ENCODE measurements at regions not wholly inside any gene's neighbourhood (a gene's known extent, or its start where the extent isn't known, plus 50 kb on each side); places are given as distances from the start of the nearest gene placed in this dataset.
A peak's percentile ranks its signal among the peaks of the same experiment; 100 is the strongest.
"Not testable (repeated sequence)": the region's sequence is repeated elsewhere in the genome, so short reads cannot be mapped to it uniquely, and the experiment has no call there.

DNA sequence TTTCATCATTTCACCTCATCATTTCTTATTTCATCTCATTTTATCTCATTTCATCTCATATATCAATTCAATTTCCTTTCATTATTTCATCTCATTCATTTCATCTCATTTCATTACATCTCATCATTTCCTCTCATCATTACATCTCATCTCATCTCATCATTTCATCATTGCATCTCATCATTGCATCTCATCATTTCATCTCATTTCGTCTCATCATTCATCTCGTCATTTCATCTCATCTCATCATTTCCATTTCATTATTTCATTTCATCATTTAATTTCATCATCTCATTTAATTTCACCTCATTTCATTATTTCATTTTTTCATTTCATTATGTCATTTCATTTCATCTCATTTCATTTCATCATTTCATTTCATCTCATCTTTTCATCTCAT, 168.5 kb upstream of the FAM72C start:
- ATAC-seq; intact Hi-C loops (cut with DNase I, micrococcal nuclease); H3K9me3 Mint-ChIP-seq (ENCODE audit: low read depth); H3K27ac Mint-ChIP-seq; CTCF ChIA-PET; H3K36me3 Mint-ChIP-seq (ENCODE audit: low read depth); DNase-seq; H3K4me3 Mint-ChIP-seq; H3K27me3 Mint-ChIP-seq; POLR2A ChIA-PET; H3K4me1 Mint-ChIP-seq: not testable (repeated sequence)

GRCh38 chr1:144105006-144105405, 133.2 kb upstream of the FAM72C start:
- H3K36me3 Mint-ChIP-seq (ENCODE audit: low read depth), result not testable (repeated sequence)

DNA sequence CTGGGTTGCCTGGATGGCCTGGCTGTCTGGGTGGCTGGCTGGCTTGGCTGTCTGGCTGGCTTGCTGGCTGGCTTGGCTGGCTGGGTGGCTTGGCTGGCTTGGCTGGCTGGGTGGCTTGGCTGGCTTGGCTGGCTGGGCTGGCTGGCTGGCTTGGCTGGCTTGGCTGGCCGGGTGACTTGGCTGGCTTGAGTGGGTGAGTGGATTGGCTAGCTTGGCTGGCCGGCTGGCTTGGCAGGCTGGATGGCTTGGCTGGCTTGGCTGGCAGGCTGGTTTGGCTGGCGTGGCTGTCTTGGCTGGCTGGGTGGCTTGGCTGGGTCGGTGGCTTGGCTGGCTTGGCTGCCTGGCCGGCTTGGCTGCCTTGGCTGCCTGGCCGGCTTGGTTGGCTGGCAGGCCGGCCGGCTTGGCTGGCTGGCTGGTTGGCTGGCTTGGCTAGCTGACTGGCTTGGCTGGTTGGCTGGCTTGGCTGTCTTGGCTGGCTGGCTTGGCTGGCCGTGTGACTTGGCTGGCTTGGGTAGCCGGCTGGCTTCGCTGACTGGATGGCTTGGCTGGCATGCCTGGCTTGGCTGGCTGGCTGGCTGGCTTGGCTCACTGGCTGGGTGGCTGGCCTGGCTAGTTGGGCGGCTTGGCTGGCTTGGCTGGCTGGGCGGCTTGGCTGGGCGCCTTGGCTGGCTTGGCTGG, 132.4 kb upstream of the FAM72C start:
- POLR2A ChIA-PET; CTCF ChIA-PET; intact Hi-C loops (cut with DNase I, micrococcal nuclease); H3K36me3 Mint-ChIP-seq (ENCODE audit: low read depth); H3K27me3 Mint-ChIP-seq; H3K9me3 Mint-ChIP-seq (ENCODE audit: low read depth); ATAC-seq; H3K4me3 Mint-ChIP-seq; H3K4me1 Mint-ChIP-seq; H3K27ac Mint-ChIP-seq: not testable (repeated sequence)
- peak; percentile 48 for DNase-seq

More at GRCh38 chr1:144105006-144105405, 133.2 kb upstream of the FAM72C start:
- POLR2A ChIA-PET; H3K27ac Mint-ChIP-seq; ATAC-seq; H3K27me3 Mint-ChIP-seq; H3K4me1 Mint-ChIP-seq; H3K9me3 Mint-ChIP-seq (ENCODE audit: low read depth); intact Hi-C loops (cut with DNase I, micrococcal nuclease); H3K4me3 Mint-ChIP-seq: not testable (repeated sequence)
- peak; percentile 2 for DNase-seq
- CTCF ChIA-PET, result interaction anchor here (0.6 kb wide), 1 partner anchor 1902 kb away, joined by 3 read pairs; no protein-coding TSS in a partner anchor

DNA sequence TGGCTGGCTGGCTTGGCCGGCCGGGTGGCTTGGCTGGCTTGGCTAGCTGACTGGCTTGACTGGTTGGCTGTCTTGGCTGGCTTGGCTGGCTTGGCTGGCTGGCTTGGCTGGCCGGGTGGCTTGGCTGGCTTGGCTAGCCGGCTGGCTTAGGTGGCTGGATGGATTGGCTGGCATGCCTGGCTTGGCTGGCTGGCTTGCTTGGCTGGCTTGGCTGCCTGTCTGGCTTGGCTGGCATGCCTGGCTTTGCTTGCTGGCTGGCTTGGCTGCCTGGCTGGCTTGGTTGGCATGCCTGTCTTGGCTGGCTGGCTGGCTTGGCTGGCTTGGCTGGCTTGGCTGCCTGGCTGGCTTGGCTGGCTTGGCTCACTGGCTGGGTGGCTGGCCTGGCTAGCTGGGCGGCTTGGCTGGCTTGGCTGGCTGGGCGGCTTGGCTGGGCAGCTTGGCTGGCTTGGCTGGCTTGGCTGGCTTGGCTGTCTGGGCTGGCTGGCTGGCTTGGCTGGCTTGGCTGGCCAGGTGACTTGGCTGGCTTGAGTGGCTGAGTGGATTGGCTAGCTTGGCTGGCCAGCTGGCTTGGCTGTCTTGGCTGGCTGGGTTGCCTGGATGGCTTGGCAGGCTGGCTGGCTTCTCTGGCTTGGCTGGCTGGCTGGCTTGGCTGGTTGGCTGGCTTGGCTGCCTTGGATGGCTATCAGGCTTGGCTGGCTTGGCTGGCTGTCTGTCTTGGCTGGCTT, 131.5 kb upstream of the FAM72C start:
- intact Hi-C loops (cut with DNase I, micrococcal nuclease); H3K4me1 Mint-ChIP-seq; H3K9me3 Mint-ChIP-seq (ENCODE audit: low read depth); ATAC-seq; CTCF ChIA-PET; H3K4me3 Mint-ChIP-seq; H3K27me3 Mint-ChIP-seq; H3K36me3 Mint-ChIP-seq (ENCODE audit: low read depth); POLR2A ChIA-PET; H3K27ac Mint-ChIP-seq: not testable (repeated sequence)
- DNase-seq, result peak; percentile 50

DNA sequence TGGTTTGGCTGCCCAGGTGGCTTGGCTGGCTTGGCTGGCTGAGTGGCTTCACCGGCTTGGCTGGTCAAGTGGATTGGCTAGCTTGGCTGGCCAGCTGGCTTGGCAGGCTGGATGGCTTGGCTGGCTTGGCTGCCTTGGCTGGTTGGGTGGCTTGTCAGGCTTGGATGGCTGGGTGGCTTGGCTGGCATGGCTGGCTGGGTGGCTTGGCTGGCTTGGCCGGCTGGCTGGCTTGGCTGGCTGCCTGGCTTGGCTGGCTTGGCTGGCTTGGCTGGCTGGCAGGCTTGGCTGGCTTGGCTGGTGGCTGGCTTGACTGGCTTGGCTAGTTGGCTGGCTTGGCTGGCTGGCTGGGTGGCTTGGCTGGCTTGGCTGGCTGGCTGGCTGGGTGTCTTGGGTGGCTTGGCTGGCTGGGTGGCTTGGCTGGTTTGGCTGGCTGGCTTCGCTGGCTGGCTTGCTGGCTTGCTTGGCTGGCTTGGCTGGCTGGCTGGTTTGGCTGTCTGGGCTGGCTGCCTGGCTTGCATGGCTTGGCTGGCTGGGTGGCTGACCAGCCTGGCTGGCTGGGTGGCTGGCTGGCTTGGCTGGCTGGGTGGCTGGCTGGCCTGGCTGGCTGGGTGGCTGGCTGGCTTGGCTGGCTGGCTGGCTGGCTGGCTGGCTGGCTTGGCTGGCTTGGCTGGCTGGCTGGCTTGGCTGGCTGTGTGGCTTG, 130.4 kb upstream of the FAM72C start:
- intact Hi-C loops (cut with DNase I, micrococcal nuclease); CTCF ChIA-PET; H3K27me3 Mint-ChIP-seq; POLR2A ChIA-PET; H3K4me3 Mint-ChIP-seq; H3K4me1 Mint-ChIP-seq; H3K9me3 Mint-ChIP-seq (ENCODE audit: low read depth); ATAC-seq; H3K27ac Mint-ChIP-seq; H3K36me3 Mint-ChIP-seq (ENCODE audit: low read depth): not testable (repeated sequence)
- peak; percentile 14 for DNase-seq

DNA sequence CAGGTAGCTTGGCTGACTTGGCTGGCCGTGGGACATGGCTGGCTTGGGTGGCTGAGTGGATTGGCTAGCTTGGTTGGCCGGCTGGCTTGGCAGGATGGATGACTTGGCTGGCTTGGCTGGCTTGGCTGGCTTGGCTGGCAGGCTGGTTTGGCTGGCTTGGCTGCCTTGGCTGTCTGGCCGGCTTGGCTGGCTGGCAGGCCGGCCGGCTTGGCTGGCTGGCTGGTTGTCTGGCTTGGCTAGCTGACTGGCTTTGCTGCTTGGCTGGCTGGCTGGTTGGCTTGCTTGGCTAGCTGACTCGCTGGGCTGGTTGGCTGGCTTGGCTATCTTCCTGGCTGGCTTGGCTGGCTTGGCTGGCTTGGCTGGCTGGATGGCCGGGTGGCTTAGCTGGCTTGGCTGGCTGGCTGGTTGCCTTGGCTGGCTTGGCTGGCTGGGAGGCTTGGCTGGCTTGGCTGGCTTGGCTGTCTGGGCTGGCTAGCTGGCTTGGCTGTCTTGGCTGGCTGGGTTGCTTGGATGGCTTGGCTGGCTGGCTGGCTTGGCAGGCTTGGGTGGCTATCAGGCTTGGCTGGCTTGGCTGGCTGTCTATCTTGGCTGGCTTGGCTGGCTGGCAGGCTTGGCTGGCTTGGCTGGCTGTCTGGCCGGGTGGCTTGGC, 129.7 kb upstream of the FAM72C start:
- H3K27me3 Mint-ChIP-seq, result no peaks in the 10 kb centered on the region
- H3K4me3 Mint-ChIP-seq, result no peak overlapping the region
- no peaks in the 10 kb centered on the region for H3K9me3 Mint-ChIP-seq (ENCODE audit: low read depth)
- H3K27ac Mint-ChIP-seq, result no peak overlapping the region
- intact Hi-C loops (cut with DNase I, micrococcal nuclease), result no loop called here
- ATAC-seq (no peak), DNase-seq (peak; percentile 7)
- POLR2A ChIA-PET, result no interaction called here
- CTCF ChIA-PET, result no interaction called here
- no peaks in the 10 kb centered on the region for H3K4me1 Mint-ChIP-seq
- H3K36me3 Mint-ChIP-seq (ENCODE audit: low read depth), result no peaks in the 10 kb centered on the region

- ATAC-seq; H3K27me3 Mint-ChIP-seq; H3K9me3 Mint-ChIP-seq (ENCODE audit: low read depth); H3K4me1 Mint-ChIP-seq; CTCF ChIA-PET; intact Hi-C loops (cut with DNase I, micrococcal nuclease); POLR2A ChIA-PET; H3K27ac Mint-ChIP-seq; H3K36me3 Mint-ChIP-seq (ENCODE audit: low read depth): not testable (repeated sequence)
- DNase-seq, result peak; percentile 51
- H3K4me3 Mint-ChIP-seq, result peak overlapping the region; percentile 55
Measured at GRCh38 chr1:144077167-144077841, 105.5 kb upstream of the FAM72C start.

GRCh38 chr1:144076646-144077045, 104.9 kb upstream of the FAM72C start:
- H3K27ac Mint-ChIP-seq; H3K36me3 Mint-ChIP-seq (ENCODE audit: low read depth); CTCF ChIA-PET; H3K4me1 Mint-ChIP-seq; H3K27me3 Mint-ChIP-seq; ATAC-seq; intact Hi-C loops (cut with DNase I, micrococcal nuclease); H3K9me3 Mint-ChIP-seq (ENCODE audit: low read depth); H3K4me3 Mint-ChIP-seq; POLR2A ChIA-PET: not testable (repeated sequence)
- DNase-seq, result peak; percentile 9

DNA sequence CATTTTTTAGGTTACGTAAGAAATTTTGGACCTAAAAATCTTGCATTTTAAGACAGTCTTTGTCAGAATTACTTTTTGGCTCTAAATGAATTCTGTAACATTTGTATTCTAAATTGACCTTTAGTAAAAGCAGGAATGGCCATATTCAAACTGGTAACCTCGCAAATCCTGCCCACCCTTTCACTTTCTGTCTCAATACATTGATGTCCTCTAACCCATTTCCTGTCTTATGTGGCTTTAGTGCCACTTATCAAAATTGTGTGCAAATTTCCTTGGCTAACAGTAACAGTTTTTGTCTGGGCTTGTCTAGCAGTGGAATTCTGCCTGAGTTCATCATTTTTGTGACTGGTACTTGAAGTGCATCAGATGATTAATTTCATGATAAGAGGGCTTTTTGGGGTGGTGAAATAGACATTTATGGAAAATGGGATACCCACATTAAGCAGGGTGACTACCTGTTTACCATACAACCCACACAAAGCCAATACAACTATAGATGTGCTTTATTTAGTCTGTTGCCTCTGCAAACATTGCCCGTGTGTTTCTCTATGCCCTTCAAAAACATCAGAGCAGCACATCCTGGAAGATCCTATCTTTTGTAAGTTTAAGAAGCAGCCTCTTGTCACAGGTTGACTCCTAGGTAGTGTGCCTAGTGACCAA, 98.7 kb upstream of the FAM72C start:
- CTCF ChIA-PET; H3K4me3 Mint-ChIP-seq; H3K27me3 Mint-ChIP-seq; H3K27ac Mint-ChIP-seq; H3K4me1 Mint-ChIP-seq; H3K36me3 Mint-ChIP-seq (ENCODE audit: low read depth); POLR2A ChIA-PET; DNase-seq; intact Hi-C loops (cut with DNase I, micrococcal nuclease); H3K9me3 Mint-ChIP-seq (ENCODE audit: low read depth): not testable (repeated sequence)
- peak; percentile 16 for ATAC-seq

DNA sequence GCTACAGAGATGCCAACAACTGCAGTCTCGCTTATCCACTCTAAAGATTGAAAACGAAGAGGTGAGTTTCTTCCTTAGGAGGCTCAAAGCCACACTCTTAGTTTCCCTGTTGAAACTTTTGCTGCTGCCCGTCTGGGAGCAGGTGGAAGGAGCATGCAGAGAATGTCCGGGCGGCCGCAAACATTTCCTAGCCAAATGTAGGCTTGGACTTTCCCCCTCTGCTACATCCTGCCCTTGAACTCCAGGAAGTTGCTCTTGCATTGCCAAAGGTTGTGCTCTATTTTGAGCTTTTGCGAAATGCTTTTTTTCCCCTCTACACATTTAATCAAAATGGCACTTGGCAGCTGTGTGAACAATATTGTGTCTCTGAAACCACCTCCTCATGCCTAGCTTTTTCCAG, 95.3 kb upstream of the FAM72C start:
- H3K27ac Mint-ChIP-seq; H3K4me1 Mint-ChIP-seq; H3K36me3 Mint-ChIP-seq (ENCODE audit: low read depth); POLR2A ChIA-PET; DNase-seq; intact Hi-C loops (cut with DNase I, micrococcal nuclease); H3K9me3 Mint-ChIP-seq (ENCODE audit: low read depth); H3K4me3 Mint-ChIP-seq; H3K27me3 Mint-ChIP-seq; CTCF ChIA-PET; ATAC-seq: not testable (repeated sequence)
